IPS-18c (cell line): ENCODE measurements at regions not wholly inside any gene's neighbourhood (a gene's known extent, or its start where the extent isn't known, plus 50 kb on each side); places are given as distances from the start of the nearest gene placed in this dataset.

Experiments
- H3K4me3 ChIP-seq: 2 replicates; pipeline ENCODE4 v1.7.0; 2013; ENCODE audit warnings: low read depth, mild to moderate bottlenecking, low read length, moderate library complexity; ENCODE audit not compliant: insufficient read depth
- H3K9me3 ChIP-seq: one replicate; pipeline ENCODE4 v1.6.1; 2013; ENCODE audit warnings: mild to moderate bottlenecking, low read length, moderate library complexity; ENCODE audit not compliant: control insufficient read depth, insufficient read depth

DNA sequence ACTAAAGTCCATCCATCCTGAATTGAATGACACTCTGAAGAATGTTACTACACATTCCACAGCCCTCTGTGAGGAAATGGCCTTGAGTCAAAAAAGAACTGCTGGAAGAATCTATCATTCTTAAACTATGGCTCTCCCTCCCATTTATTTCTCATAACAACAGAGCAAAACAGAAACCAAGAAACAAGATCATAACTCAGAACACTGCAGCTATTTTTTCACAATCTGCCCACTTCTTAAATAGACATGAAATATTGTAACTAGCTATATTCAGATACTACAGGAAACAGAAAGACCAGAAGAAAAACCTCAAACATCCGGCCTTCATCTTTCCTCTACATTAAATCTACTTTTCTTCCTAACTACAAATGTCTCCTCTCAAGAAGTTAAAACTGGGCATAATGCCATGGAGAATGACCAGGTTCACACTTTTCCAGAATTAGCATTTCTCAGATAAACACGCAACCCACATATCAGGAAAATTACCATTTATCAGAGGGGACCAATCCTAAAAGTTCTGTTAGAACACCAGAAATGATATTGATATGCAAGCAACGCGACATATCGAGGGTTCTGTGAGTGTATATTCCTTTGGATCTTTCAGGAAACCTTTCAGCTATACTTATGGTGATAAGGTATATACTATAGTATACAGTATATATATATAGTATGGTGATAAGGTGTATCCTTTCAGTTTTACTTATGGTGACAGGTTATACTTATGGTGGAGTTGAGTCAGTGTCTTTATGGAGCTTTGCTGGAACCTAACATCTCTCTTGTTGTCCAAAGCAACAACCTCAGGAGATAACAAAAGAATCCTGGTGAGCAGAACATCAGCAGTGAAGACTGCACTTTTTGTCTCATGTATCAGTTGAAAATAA is 60.4 kb upstream of the IRF2 start:
- Histone ChIP-seq H3K4me3 (no peak overlapping the region), H3K9me3 (no peaks in the 10 kb centered on the region)

DNA sequence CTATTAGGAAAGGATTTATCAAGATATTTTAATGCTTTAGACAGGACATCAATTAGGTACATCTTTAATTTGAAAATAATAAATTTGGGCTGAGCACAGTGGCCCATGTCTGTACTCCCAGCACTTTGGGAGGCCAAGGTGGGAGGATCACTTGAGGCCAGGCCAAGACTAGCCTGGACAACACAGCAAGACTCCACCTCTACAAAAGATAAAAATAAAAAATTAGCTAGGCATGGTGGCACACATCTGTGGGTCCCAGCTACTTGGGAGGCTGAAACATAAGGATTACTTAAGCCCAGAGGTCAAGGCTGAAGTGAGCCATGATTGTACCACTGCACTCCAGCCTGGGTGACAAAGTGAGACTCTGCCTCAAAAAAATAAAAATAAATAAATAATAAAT is 59.6 kb upstream of the IRF2 start:
- no peak overlapping the region for H3K4me3 ChIP-seq

DNA sequence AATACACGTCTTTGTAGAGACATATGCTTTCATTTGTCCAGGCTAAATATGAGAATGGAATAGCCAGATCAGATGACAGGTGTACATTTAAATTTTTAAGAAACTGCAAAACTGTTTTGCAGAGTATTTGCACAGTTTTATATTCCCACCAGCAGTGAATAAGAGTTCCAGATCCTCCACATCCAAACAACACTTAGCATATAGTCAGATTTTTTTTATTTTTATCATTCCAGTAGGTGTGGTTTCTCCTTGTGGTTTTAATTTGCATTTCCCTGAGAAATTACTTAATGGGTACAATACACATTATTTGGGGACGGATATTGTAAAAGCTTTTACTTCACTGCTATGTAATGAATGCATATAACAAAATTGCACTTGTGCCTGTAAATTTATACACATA is 56.7 kb upstream of the IRF2 start:
- Histone ChIP-seq H3K9me3 (no peaks in the 10 kb centered on the region), H3K4me3 (no peak overlapping the region)

More for the DNA sequence above, 59.6 kb upstream of the IRF2 start:
- H3K9me3 ChIP-seq: no peaks in the 10 kb centered on the region

DNA sequence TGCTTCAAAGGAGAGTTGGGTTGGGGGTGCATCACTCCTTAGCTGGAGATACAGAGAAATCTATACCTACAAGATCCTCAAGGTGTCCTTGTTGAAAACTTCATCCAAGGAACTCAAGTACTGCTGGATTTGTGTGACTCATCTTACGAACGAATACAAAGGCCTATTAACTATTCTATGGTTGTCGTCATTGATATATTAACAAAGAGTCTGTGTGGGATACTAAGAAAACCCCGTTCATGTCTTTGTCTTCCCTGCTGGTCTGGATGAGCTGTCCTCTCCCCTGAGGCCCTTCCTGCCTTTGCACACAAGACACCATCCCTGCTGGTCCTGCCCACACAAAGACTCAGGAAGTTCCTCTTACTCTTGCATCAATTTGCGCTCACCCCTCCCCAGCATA is 54.9 kb upstream of the IRF2 start:
- no peaks in the 10 kb centered on the region for H3K9me3 ChIP-seq
- no peak overlapping the region for H3K4me3 ChIP-seq

DNA sequence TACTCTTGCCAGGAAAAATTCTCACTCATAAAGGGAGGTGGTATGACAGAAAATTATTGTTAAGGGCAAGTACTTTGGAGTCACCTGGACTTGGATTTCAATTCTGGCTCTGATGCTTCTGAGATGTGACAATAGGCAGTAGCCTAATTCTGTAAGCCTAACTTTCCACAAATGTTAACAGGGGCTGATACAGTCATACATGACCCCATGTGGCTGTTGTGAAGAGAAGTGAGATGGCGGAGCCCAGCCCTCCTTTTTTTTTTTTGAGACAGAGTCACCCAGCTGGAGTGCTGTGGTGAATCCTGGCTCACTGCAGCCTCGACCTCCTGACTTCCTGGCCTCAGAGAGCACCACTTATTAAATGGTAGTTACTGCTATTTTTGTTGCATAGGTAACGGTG is 54.4 kb upstream of the IRF2 start:
- no peak overlapping the region for H3K4me3 ChIP-seq
- no peaks in the 10 kb centered on the region for H3K9me3 ChIP-seq

DNA sequence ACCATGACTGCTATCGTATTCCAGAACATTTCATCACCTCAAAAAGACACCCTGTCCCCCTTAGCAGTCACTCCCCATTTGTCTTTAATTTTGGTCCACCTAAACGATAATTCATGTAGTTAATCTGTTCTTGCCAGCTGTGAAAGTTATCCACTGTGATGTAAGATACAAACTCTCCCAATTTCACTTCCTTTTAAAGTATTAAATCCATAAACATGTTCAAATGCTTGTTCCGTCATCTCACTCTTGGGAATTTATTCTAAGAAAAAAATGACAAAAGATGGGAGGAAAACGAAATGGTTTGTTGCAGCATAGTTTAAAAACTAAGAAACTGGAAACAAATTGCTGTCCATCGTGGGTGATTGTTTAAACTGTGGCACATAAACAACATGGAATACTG is 53.7 kb upstream of the IRF2 start:
- Histone ChIP-seq H3K9me3 (no peaks in the 10 kb centered on the region), H3K4me3 (no peak overlapping the region)

DNA sequence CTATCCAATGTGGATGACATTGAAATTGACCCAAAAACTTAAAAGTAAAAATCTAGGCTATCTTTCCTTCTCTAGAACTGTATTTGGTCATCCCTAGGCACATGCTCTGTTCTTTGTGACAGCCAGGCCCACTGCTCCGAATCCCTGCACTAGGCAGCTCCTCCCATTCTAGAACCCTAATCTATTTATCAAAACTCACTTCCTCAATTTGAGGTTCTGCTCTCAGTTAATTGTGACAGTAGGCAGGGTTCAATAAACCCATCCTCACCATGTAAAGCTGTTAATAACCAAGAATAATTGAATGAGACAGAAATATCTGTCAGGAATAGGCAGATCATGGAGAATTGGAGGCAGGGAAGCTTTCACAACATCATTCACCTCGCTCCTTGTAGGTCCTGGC is 51.9 kb upstream of the IRF2 start:
- H3K4me3 ChIP-seq: no peak overlapping the region
- H3K9me3 ChIP-seq: no peaks in the 10 kb centered on the region
